Mammary epithelial cell (primary cell): ENCODE measurements at regions not wholly inside any gene's neighbourhood (a gene's known extent, or its start where the extent isn't known, plus 50 kb on each side); places are given as distances from the start of the nearest gene placed in this dataset.

Experiments used
- CTCF ChIP-seq, 2 donors: IDR thresholded peaks in 1 of 2; conservative IDR thresholded peaks in 1 of 2; 2 replicates each; pipeline ENCODE4 v1.5.1; 2011 to 2012; ENCODE audit warnings: inconsistent platforms in 2 of 2, low read length in 2 of 2, mild to moderate bottlenecking in 2 of 2, control low read depth in 1 of 2, low read depth in 1 of 2; ENCODE audit not compliant: insufficient read depth in 1 of 2; ENCODE audit errors: extremely low read depth in 1 of 2
- EZH2 ChIP-seq: IDR thresholded peaks from 2 replicates; pipeline ENCODE4 v1.6.1; 2012; ENCODE audit warnings: low read length, inconsistent platforms, borderline replicate concordance

GRCh38 chr12:105524961-105525360 lies 194.5 kb downstream of the C12orf75 start:
- TF ChIP-seq EZH2: no peak
- no peak for TF ChIP-seq CTCF (conservative IDR thresholded peaks at IDR 0.05 in 1 of 2, IDR thresholded peaks at IDR 0.05 in 1 of 2; ENCODE audit: extremely low read depth in 1 of 2, insufficient read depth in 1 of 2, low read depth in 1 of 2, low read length in 2 of 2)
